IMR-90 (cell line): ENCODE measurements at regions not wholly inside any gene's neighbourhood (a gene's known extent, or its start where the extent isn't known, plus 50 kb on each side); places are given as distances from the start of the nearest gene placed in this dataset.

Experiments used
- BHLHE40 ChIP-seq: fragments of 150-350 bp; IDR thresholded peaks from 2 replicates; pipeline ENCODE4 v1.6.1; 2016; ENCODE audit warnings: mild to moderate bottlenecking, low read depth, low read length
- CHD1 ChIP-seq: IDR thresholded peaks from 2 replicates; pipeline ENCODE4 v1.6.1; 2012; ENCODE audit warnings: low read depth, low read length, improper control_type of control experiment
- CTCF ChIP-seq: conservative IDR thresholded peaks from 2 replicates; pipeline ENCODE4 v1.5.1; 2012; ENCODE audit warnings: mild to moderate bottlenecking, low read depth, low read length, improper control_type of control experiment
- ELK1 ChIP-seq: fragments of 150-350 bp; IDR thresholded peaks from 2 replicates; pipeline ENCODE4 v1.6.1; 2016; ENCODE audit warnings: low read depth, mild to moderate bottlenecking, low read length, moderate library complexity, borderline replicate concordance
- FOS ChIP-seq: fragments of 150-350 bp; IDR thresholded peaks from 2 replicates; pipeline ENCODE4 v1.6.1; 2016; ENCODE audit warnings: low read depth, low read length
- MAZ ChIP-seq: IDR thresholded peaks from 2 replicates; pipeline ENCODE4 v1.6.1; 2012; ENCODE audit warnings: low read depth, mild to moderate bottlenecking, low read length, improper control_type of control experiment, moderate library complexity, borderline replicate concordance
- MXI1 ChIP-seq: IDR thresholded peaks from 2 replicates; pipeline ENCODE4 v1.6.1; 2012; ENCODE audit warnings: low read depth, mild to moderate bottlenecking, low read length, moderate library complexity, borderline replicate concordance
- NFE2L2 ChIP-seq: fragments of 150-350 bp; IDR thresholded peaks from 2 replicates; pipeline ENCODE4 v1.6.1; 2016; ENCODE audit warnings: low read depth, mild to moderate bottlenecking, low read length
- POLR2A ChIP-seq: IDR thresholded peaks from 2 replicates; pipeline ENCODE4 v1.6.1; 2012; ENCODE audit warnings: mild to moderate bottlenecking, low read depth, low read length
- RAD21 ChIP-seq: IDR thresholded peaks from 2 replicates; pipeline ENCODE4 v1.6.1; 2012; ENCODE audit warnings: low read length, improper control_type of control experiment
- RCOR1 ChIP-seq: IDR thresholded peaks from 2 replicates; pipeline ENCODE4 v1.6.1; 2012; ENCODE audit warnings: mild to moderate bottlenecking, low read length, improper control_type of control experiment; ENCODE audit not compliant: insufficient replicate concordance
- RFX5 ChIP-seq: IDR thresholded peaks from 2 replicates; pipeline ENCODE4 v1.8.0; 2012; ENCODE audit warnings: low read depth, mild to moderate bottlenecking, low read length, moderate library complexity
- SMC3 ChIP-seq: fragments of 150-350 bp; IDR thresholded peaks from 2 replicates; pipeline ENCODE4 v1.6.1; 2016; ENCODE audit warnings: low read depth, mild to moderate bottlenecking, antibody characterized with exemption, low read length, moderate library complexity
- USF2 ChIP-seq: fragments of 150-350 bp; IDR thresholded peaks from 2 replicates; pipeline ENCODE4 v1.6.1; 2017; ENCODE audit warnings: mild to moderate bottlenecking, antibody characterized with exemption, low read length, low read depth

DNA sequence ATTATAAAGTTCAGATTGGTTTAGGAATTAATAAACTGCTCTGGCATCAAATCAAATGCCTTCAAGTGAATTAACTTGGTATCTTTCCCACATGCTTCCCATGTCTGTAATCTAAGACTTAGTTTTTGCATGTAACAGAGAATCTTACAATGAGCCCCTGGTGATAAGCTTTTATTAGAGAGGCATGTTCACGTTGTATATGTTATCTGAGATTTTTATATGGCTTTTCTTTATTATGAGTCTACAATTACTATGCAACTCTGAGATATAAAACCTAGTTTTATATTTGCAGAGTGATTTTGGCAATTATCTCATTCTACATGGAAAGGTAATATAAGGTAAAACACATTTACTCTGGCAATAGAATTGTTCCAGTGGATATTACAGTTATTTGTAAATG is 1578.4 kb upstream of the IGFBP7 start:
- TF ChIP-seq MAZ (no peak), CTCF (no peak), RFX5 (no peak), FOS (no peak), MXI1 (no peak), RCOR1 (no peak), POLR2A (no peak), RAD21 (no peak), USF2 (no peak), BHLHE40 (no peak), NFE2L2 (no peak), SMC3 (no peak), CHD1 (no peak), ELK1 (no peak)
